Activated CD8-positive, alpha-beta T cell treated with anti-CD3 and anti-CD28 coated beads for 36 hours (primary cell): ENCODE measurements at regions not wholly inside any gene's neighbourhood (a gene's known extent, or its start where the extent isn't known, plus 50 kb on each side); places are given as distances from the start of the nearest gene placed in this dataset.

Experiments
- ATAC-seq: fragments of 200-7000 bp; cut with Tn5 transposase; one replicate; pipeline ENCODE4 v1.10.0; 2021; ENCODE audit warnings: mild to moderate bottlenecking, moderate library complexity
- CTCF ChIA-PET: fragments of 350-600 bp; sonication (Branson Sonifier 250); formaldehyde crosslinking; loops from one replicate; lab custom pipeline; 2021; ENCODE audit warnings: antibody characterized with exemption; lab: Charles Lee
- POLR2A ChIA-PET: fragments of 350-600 bp; sonication (Branson Sonifier 250); formaldehyde crosslinking; loops from one replicate; lab custom pipeline; 2021; ENCODE audit warnings: antibody characterized with exemption; lab: Charles Lee
- DNase-seq: peaks from one replicate; pipeline ENCODE4 v3.0.0-alpha.2; 2020
- H3K27ac Mint-ChIP-seq: one replicate; pipeline ENCODE4 v1.8.0; 2021; ENCODE audit warnings: mild to moderate bottlenecking, mixed read lengths
- H3K27me3 Mint-ChIP-seq: one replicate; pipeline ENCODE4 v1.8.0; 2021; ENCODE audit warnings: mixed read lengths
- H3K36me3 Mint-ChIP-seq: one replicate; pipeline ENCODE4 v1.8.0; 2021; ENCODE audit warnings: low read depth, mixed read lengths
- H3K4me1 Mint-ChIP-seq: one replicate; pipeline ENCODE4 v1.8.0; 2021; ENCODE audit warnings: low read depth, mixed read lengths
- H3K4me3 Mint-ChIP-seq: one replicate; pipeline ENCODE4 v1.8.0; 2021; ENCODE audit warnings: mild to moderate bottlenecking, moderate library complexity, mixed read lengths
- H3K9me3 Mint-ChIP-seq: one replicate; pipeline ENCODE4 v1.8.0; 2021; ENCODE audit warnings: mixed read lengths
- intact Hi-C: fragments of 100-400 bp; cut with micrococcal nuclease; formaldehyde crosslinking; loops from one replicate; pipeline ENCODE4 v1.10.0; 2022
- TF ChIP-seq, protein P1 (sequence below): fragments of 200-600 bp; IDR thresholded peaks from one replicate; pipeline ENCODE4 v1.8.0; 2022; ENCODE audit warnings: antibody characterized with exemption, mild to moderate bottlenecking

DNA sequence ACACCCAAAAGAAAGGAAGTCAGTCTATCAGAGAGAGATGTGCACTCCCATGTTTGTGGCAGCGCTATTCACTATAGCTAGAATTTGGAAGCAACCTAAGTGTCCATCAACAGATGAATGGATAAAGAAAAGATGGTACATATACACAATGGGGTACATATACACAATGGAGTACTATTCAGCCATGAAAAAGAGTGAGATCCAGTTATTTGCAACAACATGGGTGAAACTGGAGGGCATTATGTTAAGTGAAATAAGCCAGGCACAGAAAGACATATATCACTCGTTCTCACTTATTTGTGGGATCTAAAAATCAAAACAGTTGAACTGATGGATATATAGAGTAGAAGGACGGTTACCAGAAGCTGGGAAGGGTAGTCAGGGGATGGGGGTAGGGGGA lies 99.9 kb upstream of the ZNF516 start:
- TF ChIP-seq, protein P1, sequence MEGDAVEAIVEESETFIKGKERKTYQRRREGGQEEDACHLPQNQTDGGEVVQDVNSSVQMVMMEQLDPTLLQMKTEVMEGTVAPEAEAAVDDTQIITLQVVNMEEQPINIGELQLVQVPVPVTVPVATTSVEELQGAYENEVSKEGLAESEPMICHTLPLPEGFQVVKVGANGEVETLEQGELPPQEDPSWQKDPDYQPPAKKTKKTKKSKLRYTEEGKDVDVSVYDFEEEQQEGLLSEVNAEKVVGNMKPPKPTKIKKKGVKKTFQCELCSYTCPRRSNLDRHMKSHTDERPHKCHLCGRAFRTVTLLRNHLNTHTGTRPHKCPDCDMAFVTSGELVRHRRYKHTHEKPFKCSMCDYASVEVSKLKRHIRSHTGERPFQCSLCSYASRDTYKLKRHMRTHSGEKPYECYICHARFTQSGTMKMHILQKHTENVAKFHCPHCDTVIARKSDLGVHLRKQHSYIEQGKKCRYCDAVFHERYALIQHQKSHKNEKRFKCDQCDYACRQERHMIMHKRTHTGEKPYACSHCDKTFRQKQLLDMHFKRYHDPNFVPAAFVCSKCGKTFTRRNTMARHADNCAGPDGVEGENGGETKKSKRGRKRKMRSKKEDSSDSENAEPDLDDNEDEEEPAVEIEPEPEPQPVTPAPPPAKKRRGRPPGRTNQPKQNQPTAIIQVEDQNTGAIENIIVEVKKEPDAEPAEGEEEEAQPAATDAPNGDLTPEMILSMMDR = no peak
- CTCF ChIA-PET = no interaction called here
- peaks cover 25% of the 10 kb centered on the region for H3K27me3 Mint-ChIP-seq
- ATAC-seq (no peak), DNase-seq (no peak)
- H3K4me1 Mint-ChIP-seq = no peaks in the 10 kb centered on the region
- no peaks in the 10 kb centered on the region for H3K36me3 Mint-ChIP-seq
- intact Hi-C loops = no loop called here
- H3K27ac Mint-ChIP-seq = no peak overlapping the region
- no peak overlapping the region for H3K4me3 Mint-ChIP-seq
- POLR2A ChIA-PET = no interaction called here
- H3K9me3 Mint-ChIP-seq = no peaks in the 10 kb centered on the region

GRCh38 chr18:76593843-76594242 lies 98.8 kb upstream of the ZNF516 start:
- Mint-ChIP-seq H3K4me1 (peaks cover 6% of the 10 kb centered on the region), H3K27ac (no peak overlapping the region), H3K4me3 (no peak overlapping the region), H3K9me3 (no peaks in the 10 kb centered on the region), H3K36me3 (no peaks in the 10 kb centered on the region), H3K27me3 (peaks cover 35% of the 10 kb centered on the region)
- ChIA-PET POLR2A (no interaction called here), CTCF (no interaction called here)
- DNase-seq = no peak
- TF ChIP-seq, protein P1 = no peak
- intact Hi-C loops = no loop called here
- ATAC-seq = no peak

GRCh38 chr18:76592981-76593381 lies 97.9 kb upstream of the ZNF516 start:
- intact Hi-C loops = no loop called here
- Mint-ChIP-seq H3K4me3 (no peak overlapping the region), H3K27ac (no peak overlapping the region), H3K4me1 (peaks cover 6% of the 10 kb centered on the region), H3K9me3 (no peaks in the 10 kb centered on the region), H3K36me3 (no peaks in the 10 kb centered on the region), H3K27me3 (peaks cover 35% of the 10 kb centered on the region)
- ChIA-PET CTCF (no interaction called here), POLR2A (no interaction called here)
- no peak for DNase-seq
- TF ChIP-seq, protein P1 = no peak
- ATAC-seq = no peak

DNA sequence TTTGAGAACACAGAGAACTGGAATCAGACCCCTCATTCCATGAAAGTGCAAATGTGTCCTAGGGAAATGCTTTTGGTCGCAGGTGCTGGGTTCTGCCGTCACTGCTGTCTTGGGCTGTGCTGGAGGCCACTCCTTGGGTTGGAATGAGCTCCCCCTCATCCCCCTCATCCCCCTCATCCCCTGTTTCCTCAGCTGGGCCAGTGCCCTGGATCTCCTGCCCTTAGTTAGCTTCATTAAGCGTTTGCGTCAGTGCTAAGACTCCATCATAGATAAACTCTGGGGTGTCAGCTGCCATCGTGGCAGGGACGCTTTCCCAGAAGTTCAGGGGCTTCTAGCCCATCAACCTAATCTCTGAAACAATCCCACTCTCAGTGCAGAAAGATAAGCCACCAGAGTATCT lies 97.1 kb upstream of the ZNF516 start:
- Mint-ChIP-seq H3K27ac (no peak overlapping the region), H3K27me3 (peaks cover 35% of the 10 kb centered on the region), H3K4me3 (no peak overlapping the region), H3K36me3 (no peaks in the 10 kb centered on the region), H3K4me1 (peaks cover 6% of the 10 kb centered on the region), H3K9me3 (no peaks in the 10 kb centered on the region)
- ATAC-seq (no peak), DNase-seq (no peak)
- POLR2A ChIA-PET = no interaction called here
- CTCF ChIA-PET = no interaction called here
- intact Hi-C loops = no loop called here
- TF ChIP-seq, protein P1 = no peak

DNA sequence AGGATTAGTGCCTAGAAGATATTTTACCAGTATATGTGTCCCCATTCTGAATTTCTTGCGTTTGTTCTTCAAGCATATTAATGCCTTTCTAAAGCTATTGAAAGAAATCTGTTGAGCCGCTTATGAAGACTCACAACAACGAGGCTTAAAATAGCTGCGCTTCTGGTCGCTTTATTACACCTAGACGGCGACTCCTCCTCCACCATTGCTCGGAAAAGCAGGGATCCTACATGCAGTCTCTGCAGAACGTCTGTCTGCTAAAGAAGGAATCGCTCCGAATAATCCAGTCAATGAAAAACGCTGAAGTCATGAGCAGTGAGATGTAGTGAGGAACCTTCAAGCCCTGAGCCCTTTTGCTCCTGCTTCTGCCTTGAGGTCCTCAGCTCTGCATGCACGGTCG lies 94.8 kb upstream of the ZNF516 start:
- intact Hi-C loops = no loop called here
- Mint-ChIP-seq H3K27ac (no peak overlapping the region), H3K9me3 (no peaks in the 10 kb centered on the region), H3K36me3 (no peaks in the 10 kb centered on the region), H3K27me3 (peaks cover 32% of the 10 kb centered on the region), H3K4me3 (no peak overlapping the region), H3K4me1 (peaks cover 6% of the 10 kb centered on the region)
- POLR2A ChIA-PET = no interaction called here
- ATAC-seq = no peak
- no peak for DNase-seq
- TF ChIP-seq, protein P1 = no peak
- CTCF ChIA-PET = no interaction called here
